ENCODE measurements at regions not wholly inside any gene's neighbourhood (a gene's known extent, or its start where the extent isn't known, plus 50 kb on each side); places are given as distances from the start of the nearest gene placed in this dataset.

DNA sequence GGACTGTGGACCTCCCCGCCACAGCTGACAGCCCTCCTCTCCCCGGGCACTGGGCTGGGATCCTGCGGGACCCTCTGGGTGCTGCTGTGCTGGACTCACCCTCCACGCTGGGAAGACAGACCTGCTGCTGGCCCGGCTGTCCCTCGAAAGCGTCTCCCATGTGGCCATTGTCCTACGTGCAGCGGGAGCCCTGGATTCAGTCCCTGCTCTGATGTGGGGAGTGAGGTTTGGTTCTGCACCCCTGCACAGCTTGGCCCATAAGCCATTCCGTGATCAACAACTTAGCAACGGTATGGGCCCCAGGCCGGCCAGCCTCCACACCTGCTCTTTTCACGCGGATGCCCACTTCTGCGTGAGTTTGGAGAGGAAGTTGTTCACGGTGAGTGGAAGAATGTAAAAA is 195.2 kb downstream of the TEX29 start:
- DNase-seq, result no peak
- 56 to 63% methylated on average over 4 to 10 of the region's 16 CpGs for WGBS, 2 donors

DNA sequence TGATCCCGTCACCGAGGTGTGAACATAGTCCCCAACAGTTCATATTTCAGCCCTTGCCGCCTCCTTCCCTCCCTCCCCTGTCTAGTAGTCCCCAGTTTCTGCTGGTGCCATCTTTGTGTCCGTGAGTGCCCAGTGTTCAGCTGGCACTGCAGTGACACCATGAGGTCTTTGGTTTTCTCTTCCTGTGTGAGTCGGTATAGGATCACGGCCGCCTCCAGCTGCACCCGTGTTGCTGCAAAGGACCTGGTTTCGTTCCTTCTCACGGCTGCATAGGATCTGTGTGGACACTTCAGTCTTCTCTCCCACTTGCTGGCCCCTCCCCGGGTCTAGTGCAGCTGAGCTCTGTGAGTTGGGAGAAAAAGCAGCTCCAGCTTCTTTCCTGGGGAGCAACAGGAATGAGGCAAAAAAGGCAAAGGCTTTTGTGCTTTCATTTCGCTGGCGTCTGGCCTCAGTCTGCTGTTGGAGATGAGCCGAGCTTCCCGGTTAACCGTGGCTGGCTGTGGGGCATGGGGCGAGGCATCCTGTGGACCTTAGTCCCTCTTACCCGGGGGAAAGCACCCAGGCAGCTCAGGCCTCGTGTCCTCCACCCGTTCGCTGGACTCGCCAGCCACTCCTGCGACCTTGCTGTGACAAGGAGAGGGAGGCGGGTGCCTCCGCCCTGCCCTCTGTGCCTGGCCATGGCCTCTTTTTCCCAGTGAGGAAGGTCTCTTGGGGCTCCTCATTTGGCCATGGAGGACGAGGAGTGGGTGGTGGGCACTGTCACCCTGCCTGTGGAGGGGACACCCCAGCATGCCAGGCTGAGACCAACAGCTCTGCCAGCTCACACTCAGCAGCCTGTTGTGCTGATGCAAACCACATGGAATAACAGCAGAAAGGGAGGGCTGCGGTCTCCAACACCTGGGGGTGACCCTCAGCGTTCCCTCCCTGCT is 196.5 kb downstream of the TEX29 start:
- H3K36me3 ChIP-seq, result no peaks in the 10 kb centered on the region
- WGBS, 2 donors, result 55 to 64% methylated on average over 7 to 21 of the region's 28 CpGs
- H3K9me3 ChIP-seq, result no peaks in the 10 kb centered on the region
- intact Hi-C loops (cut with DNase I), result no loop called here
- H3K4me1 ChIP-seq, result no peaks in the 10 kb centered on the region
- H3K4me3 ChIP-seq, result peak overlapping the region in 1 of 4 donors; percentile 26
- no peak for TF ChIP-seq POLR2A (IDR thresholded peaks at IDR 0.05)
- TF ChIP-seq, protein P1, sequence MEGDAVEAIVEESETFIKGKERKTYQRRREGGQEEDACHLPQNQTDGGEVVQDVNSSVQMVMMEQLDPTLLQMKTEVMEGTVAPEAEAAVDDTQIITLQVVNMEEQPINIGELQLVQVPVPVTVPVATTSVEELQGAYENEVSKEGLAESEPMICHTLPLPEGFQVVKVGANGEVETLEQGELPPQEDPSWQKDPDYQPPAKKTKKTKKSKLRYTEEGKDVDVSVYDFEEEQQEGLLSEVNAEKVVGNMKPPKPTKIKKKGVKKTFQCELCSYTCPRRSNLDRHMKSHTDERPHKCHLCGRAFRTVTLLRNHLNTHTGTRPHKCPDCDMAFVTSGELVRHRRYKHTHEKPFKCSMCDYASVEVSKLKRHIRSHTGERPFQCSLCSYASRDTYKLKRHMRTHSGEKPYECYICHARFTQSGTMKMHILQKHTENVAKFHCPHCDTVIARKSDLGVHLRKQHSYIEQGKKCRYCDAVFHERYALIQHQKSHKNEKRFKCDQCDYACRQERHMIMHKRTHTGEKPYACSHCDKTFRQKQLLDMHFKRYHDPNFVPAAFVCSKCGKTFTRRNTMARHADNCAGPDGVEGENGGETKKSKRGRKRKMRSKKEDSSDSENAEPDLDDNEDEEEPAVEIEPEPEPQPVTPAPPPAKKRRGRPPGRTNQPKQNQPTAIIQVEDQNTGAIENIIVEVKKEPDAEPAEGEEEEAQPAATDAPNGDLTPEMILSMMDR (IDR thresholded peaks at IDR 0.05), result no peak
- DNase-seq, result no peak
- peaks cover 0 to 59% (median 0%) of the 10 kb centered on the region in 4 donors for H3K27me3 ChIP-seq
- no peak overlapping the region for H3K27ac ChIP-seq

More for the DNA sequence above, 195.2 kb downstream of the TEX29 start:
- Histone ChIP-seq H3K4me1 (no peaks in the 10 kb centered on the region), H3K27me3 (peaks cover 0 to 61% (median 0%) of the 10 kb centered on the region in 4 donors), H3K36me3 (no peaks in the 10 kb centered on the region), H3K9me3 (no peaks in the 10 kb centered on the region), H3K27ac (no peak overlapping the region), H3K4me3 (no peak overlapping the region)
- intact Hi-C loops (cut with DNase I), result no loop called here
- TF ChIP-seq POLR2A (IDR thresholded peaks at IDR 0.05), result no peak
- TF ChIP-seq, protein P1 (IDR thresholded peaks at IDR 0.05), result no peak

DNA sequence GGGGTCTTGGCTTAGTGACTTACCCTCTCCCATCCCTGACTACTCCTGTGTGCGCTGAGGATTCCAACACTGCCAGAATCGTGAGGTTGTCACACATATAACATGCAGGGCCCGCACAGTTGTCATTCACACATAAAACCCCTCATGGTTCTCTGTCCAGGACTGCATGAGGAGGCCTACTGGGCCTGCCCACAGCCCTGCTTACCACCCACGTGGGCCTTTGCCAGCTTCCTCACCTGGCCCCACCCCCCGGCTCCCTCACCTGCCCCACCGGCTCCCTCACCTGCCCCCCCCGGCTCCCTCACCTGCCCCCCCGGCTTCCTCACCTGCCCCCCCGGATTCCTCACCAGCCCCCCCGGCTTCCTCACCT is 197.2 kb downstream of the TEX29 start:
- peaks cover 0 to 53% (median 0%) of the 10 kb centered on the region in 4 donors for H3K27me3 ChIP-seq
- H3K9me3 ChIP-seq, result no peaks in the 10 kb centered on the region
- H3K27ac ChIP-seq, result no peak overlapping the region
- H3K36me3 ChIP-seq, result no peaks in the 10 kb centered on the region
- no peak for TF ChIP-seq POLR2A (IDR thresholded peaks at IDR 0.05)
- TF ChIP-seq, protein P1 (IDR thresholded peaks at IDR 0.05), result no peak
- H3K4me1 ChIP-seq, result no peaks in the 10 kb centered on the region
- no peak overlapping the region for H3K4me3 ChIP-seq
- no peak for DNase-seq
- 67% methylated on average over 2 of the region's 10 CpGs; no CpG with 5 or more reads in 1 of the 2 donors for WGBS, 2 donors
- intact Hi-C loops (cut with DNase I), result no loop called here

DNA sequence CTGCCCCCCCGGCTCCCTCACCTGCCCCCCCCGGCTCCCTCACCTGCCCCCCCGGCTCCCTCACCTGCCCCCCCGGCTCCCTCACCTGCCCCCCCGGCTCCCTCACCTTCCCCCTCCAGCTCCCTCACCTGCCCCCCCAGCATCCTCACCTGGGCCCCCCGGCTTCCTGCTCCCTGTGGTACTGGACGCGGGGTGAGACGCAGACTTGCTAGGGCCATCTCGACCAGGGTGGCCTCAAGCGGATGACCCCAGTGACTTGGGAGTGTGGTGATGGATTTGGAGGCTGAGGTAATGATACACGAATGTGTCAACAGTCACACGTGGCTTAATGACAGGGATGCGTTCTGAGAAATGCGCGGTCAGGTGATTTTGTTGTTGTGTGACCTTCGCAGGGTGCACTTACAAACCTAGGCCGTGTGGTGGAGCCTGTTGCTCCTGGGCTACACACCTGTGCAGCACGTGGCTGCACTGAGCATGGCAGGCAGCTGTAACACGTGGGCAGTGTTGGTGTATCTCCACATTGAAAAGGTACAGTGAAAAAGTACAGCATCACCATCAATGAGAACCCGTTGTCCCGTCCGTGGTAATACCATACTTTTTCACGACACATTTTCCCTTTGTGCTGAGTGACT is 197.8 kb downstream of the TEX29 start:
- H3K27ac ChIP-seq, result no peak overlapping the region
- H3K27me3 ChIP-seq, result peaks cover 0 to 46% (median 0%) of the 10 kb centered on the region in 4 donors
- H3K4me3 ChIP-seq, result no peak overlapping the region
- no peak for DNase-seq
- H3K36me3 ChIP-seq, result no peaks in the 10 kb centered on the region
- intact Hi-C loops (cut with DNase I), result no loop called here
- no peaks in the 10 kb centered on the region for H3K9me3 ChIP-seq
- 67 to 73% methylated on average over 12 to 13 of the region's 24 CpGs for WGBS, 2 donors
- TF ChIP-seq, protein P1 (IDR thresholded peaks at IDR 0.05), result peak in 2 of 6 experiments; percentile 4 to 38
- no peak for TF ChIP-seq POLR2A (IDR thresholded peaks at IDR 0.05)
- no peaks in the 10 kb centered on the region for H3K4me1 ChIP-seq

DNA sequence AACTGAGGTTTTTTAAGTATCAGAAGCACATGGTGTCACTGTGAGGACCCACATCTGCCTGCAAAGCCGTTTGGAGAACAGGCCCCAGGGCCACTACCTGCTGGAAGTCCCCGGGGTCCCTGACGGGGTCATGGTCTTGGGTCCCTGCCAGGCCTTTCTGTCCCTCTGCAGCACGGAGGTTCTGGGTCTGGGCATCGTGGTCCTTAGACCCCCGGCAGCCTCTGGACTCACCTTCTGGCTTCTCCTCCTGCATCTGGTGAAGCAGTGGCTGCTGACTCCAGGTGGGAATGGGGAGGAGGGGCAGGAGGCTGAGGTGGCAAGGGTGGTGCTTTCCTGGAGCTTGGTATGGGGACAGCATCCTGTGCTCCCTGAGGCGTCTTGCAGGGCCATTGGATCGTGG is 198.6 kb downstream of the TEX29 start:
- no peak for DNase-seq
- intact Hi-C loops (cut with DNase I), result no loop called here
- H3K27ac ChIP-seq, result no peak overlapping the region
- TF ChIP-seq, protein P1 (IDR thresholded peaks at IDR 0.05), result no peak
- TF ChIP-seq POLR2A (IDR thresholded peaks at IDR 0.05), result no peak
- no peaks in the 10 kb centered on the region for H3K4me1 ChIP-seq
- WGBS, 2 donors, result 35 to 71% methylated on average over 2 to 5 of the region's 8 CpGs
- no peaks in the 10 kb centered on the region for H3K9me3 ChIP-seq
- no peaks in the 10 kb centered on the region for H3K36me3 ChIP-seq
- no peak overlapping the region for H3K4me3 ChIP-seq
- H3K27me3 ChIP-seq, result peaks cover 0 to 41% (median 0%) of the 10 kb centered on the region in 4 donors
